Thoracic aorta (tissue), 2 donors: ENCODE measurements at regions not wholly inside any gene's neighbourhood (a gene's known extent, or its start where the extent isn't known, plus 50 kb on each side); places are given as distances from the start of the nearest gene placed in this dataset.

Experiments
- ATAC-seq: fragments of 150-250 bp; one replicate; pipeline ENCODE4 v1.8.0; 2017; ENCODE audit warnings: low read depth; ENCODE audit not compliant: insufficient number of reproducible peaks, low FRiP score
- DNase-seq: peaks from one replicate; pipeline ENCODE4 v3.0.0-alpha.2; 2020; ENCODE audit warnings: low spot score
- H3K27ac ChIP-seq, 2 donors: fragments of 200-600 bp; sonication (generic); 1 replicate in 1 of 2; 2 replicates in 1 of 2; pipeline ENCODE4 v1.5.1; 2016; ENCODE audit warnings: mild to moderate bottlenecking in 2 of 2, moderate library complexity in 2 of 2
- H3K27me3 ChIP-seq: fragments of 200-600 bp; sonication (generic); replicated peaks from 2 replicates; pipeline ENCODE4 v1.6.0; 2016; ENCODE audit warnings: mild to moderate bottlenecking; ENCODE audit not compliant: insufficient read depth
- H3K36me3 ChIP-seq: fragments of 200-600 bp; sonication (generic); one replicate; pipeline ENCODE4 v1.5.1; 2016
- H3K4me1 ChIP-seq, 2 donors: fragments of 200-600 bp; sonication (generic); 1 replicate in 1 of 2; 2 replicates in 1 of 2; pipeline versions ENCODE4 v1.5.1 to v1.6.0; 2016; ENCODE audit warnings: low read depth in 2 of 2, mild to moderate bottlenecking in 1 of 2; ENCODE audit not compliant: control insufficient read depth in 1 of 2
- H3K4me3 ChIP-seq: fragments of 200-600 bp; sonication (generic); 2 replicates; pipeline ENCODE4 v1.5.1; 2016; ENCODE audit warnings: mild to moderate bottlenecking
- H3K9me3 ChIP-seq: fragments of 200-600 bp; sonication (generic); 2 replicates; pipeline ENCODE4 v1.5.1; 2016
- CTCF ChIP-seq: fragments of 200-600 bp; sonication (generic); IDR thresholded peaks from one replicate; pipeline ENCODE4 v1.5.1; 2019; ENCODE audit warnings: antibody characterized with exemption

- H3K36me3 ChIP-seq = no peaks in the 10 kb centered on the region
- H3K27ac ChIP-seq = no peak overlapping the region
- no peak overlapping the region for H3K4me3 ChIP-seq
- DNase-seq (no peak), ATAC-seq (no peak)
- no peaks in the 10 kb centered on the region for H3K4me1 ChIP-seq
- H3K9me3 ChIP-seq = no peaks in the 10 kb centered on the region
- H3K27me3 ChIP-seq = no peaks in the 10 kb centered on the region
- TF ChIP-seq CTCF = no peak
Measured at GRCh38 chr11:70628176-70628854, 230.0 kb downstream of the CTTN start.

GRCh38 chr11:70628855-70629844, 230.8 kb downstream of the CTTN start:
- DNase-seq (no peak), ATAC-seq (no peak)
- Histone ChIP-seq H3K27ac (no peak overlapping the region), H3K9me3 (no peaks in the 10 kb centered on the region), H3K4me3 (no peak overlapping the region), H3K36me3 (no peaks in the 10 kb centered on the region), H3K4me1 (no peaks in the 10 kb centered on the region), H3K27me3 (no peaks in the 10 kb centered on the region)
- no peak for TF ChIP-seq CTCF

GRCh38 chr11:70630068-70630467, 231.7 kb downstream of the CTTN start:
- no peak for TF ChIP-seq CTCF
- no peak overlapping the region for H3K27ac ChIP-seq
- no peaks in the 10 kb centered on the region for H3K9me3 ChIP-seq
- H3K4me1 ChIP-seq = no peaks in the 10 kb centered on the region
- H3K27me3 ChIP-seq = no peaks in the 10 kb centered on the region
- H3K4me3 ChIP-seq = no peak overlapping the region
- no peak for ATAC-seq
- no peaks in the 10 kb centered on the region for H3K36me3 ChIP-seq
- DNase-seq = no peak

GRCh38 chr11:70630816-70631623, 232.7 kb downstream of the CTTN start:
- H3K27ac ChIP-seq = no peak overlapping the region
- H3K27me3 ChIP-seq = no peaks in the 10 kb centered on the region
- no peak overlapping the region for H3K4me3 ChIP-seq
- ATAC-seq = no peak
- no peaks in the 10 kb centered on the region for H3K4me1 ChIP-seq
- DNase-seq = no peak
- no peaks in the 10 kb centered on the region for H3K36me3 ChIP-seq
- H3K9me3 ChIP-seq = no peaks in the 10 kb centered on the region
- no peak for TF ChIP-seq CTCF
